22Rv1 (cell line): ENCODE measurements at regions not wholly inside any gene's neighbourhood (a gene's known extent, or its start where the extent isn't known, plus 50 kb on each side); places are given as distances from the start of the nearest gene placed in this dataset.
"Not testable (repeated sequence)": the region's sequence is repeated elsewhere in the genome, so short reads cannot be mapped to it uniquely, and the experiment has no call there.

Experiments
- CTCF ChIP-seq: fragments of 450-650 bp; IDR thresholded peaks from 2 replicates; pipeline ENCODE4 v1.5.1; 2017; ENCODE audit warnings: mild to moderate bottlenecking
- ZFX ChIP-seq: fragments of 450-650 bp; IDR thresholded peaks from 2 replicates; pipeline ENCODE4 v1.6.1; 2017; ENCODE audit warnings: antibody characterized with exemption, borderline replicate concordance

GRCh38 chr12:105535033-105535432 is 204.5 kb downstream of the C12orf75 start:
- not testable (repeated sequence) for TF ChIP-seq CTCF, ZFX
